Prostate gland (tissue), 2 donors: ENCODE measurements at regions not wholly inside any gene's neighbourhood (a gene's known extent, or its start where the extent isn't known, plus 50 kb on each side); places are given as distances from the start of the nearest gene placed in this dataset.

ENCODE experiments used
- DNase-seq: peaks from one replicate; pipeline ENCODE4 v3.0.0-alpha.2; 2019; ENCODE audit warnings: low spot score
- H3K27ac ChIP-seq, 2 donors: fragments of 200-600 bp; sonication (generic); 2 replicates each; pipeline ENCODE4 v1.5.1; 2017 to 2019
- H3K27me3 ChIP-seq: fragments of 200-600 bp; sonication (generic); replicated peaks from 2 replicates; pipeline ENCODE4 v1.5.1; 2019; ENCODE audit not compliant: insufficient read depth
- H3K36me3 ChIP-seq, 2 donors: fragments of 200-600 bp; sonication (generic); 1 replicate in 1 of 2; 2 replicates in 1 of 2; pipeline versions ENCODE4 v1.5.1 to v1.8.1; 2017 to 2019
- H3K4me1 ChIP-seq: fragments of 200-600 bp; sonication (generic); replicated peaks from 2 replicates; pipeline ENCODE4 v1.5.1; 2019
- H3K4me3 ChIP-seq, 2 donors: fragments of 200-600 bp; sonication (generic); 2 replicates each; pipeline ENCODE4 v1.5.1; 2017 to 2019
- H3K9me3 ChIP-seq: fragments of 200-600 bp; sonication (generic); 2 replicates; pipeline ENCODE4 v1.5.1; 2017
- POLR2A ChIP-seq: fragments of 450-650 bp; IDR thresholded peaks from one replicate; pipeline ENCODE4 v1.6.1; 2016; ENCODE audit warnings: antibody characterized with exemption, mild to moderate bottlenecking
- POLR2AphosphoS5 ChIP-seq: sonication (generic); formaldehyde crosslinking; IDR thresholded peaks from one replicate; pipeline ENCODE4 v1.6.1; 2017; ENCODE audit warnings: antibody characterized with exemption
- WGBS: methylation state at CpG from one replicate; pipeline ENCODE4 v1.1.5; 2018; 5-methylcytosine and 5-hydroxymethylcytosine counted together
- intact Hi-C: fragments of 100-400 bp; cut with DNase I; formaldehyde crosslinking; loops from one replicate; pipeline ENCODE4 v1.14.2; 2022
- TF ChIP-seq, protein P1 (sequence below), 4 experiments: fragments of 200-600 bp in 2 of 4; fragments of 450-650 bp in 2 of 4; sonication (generic) in 2 of 4; IDR thresholded peaks; 1 replicate in 3 of 4; 2 replicates in 1 of 4; pipeline ENCODE4 v1.5.1; 2016 to 2019; ENCODE audit warnings: antibody characterized with exemption in 4 of 4, mild to moderate bottlenecking in 2 of 4, moderate library complexity in 2 of 4

DNA sequence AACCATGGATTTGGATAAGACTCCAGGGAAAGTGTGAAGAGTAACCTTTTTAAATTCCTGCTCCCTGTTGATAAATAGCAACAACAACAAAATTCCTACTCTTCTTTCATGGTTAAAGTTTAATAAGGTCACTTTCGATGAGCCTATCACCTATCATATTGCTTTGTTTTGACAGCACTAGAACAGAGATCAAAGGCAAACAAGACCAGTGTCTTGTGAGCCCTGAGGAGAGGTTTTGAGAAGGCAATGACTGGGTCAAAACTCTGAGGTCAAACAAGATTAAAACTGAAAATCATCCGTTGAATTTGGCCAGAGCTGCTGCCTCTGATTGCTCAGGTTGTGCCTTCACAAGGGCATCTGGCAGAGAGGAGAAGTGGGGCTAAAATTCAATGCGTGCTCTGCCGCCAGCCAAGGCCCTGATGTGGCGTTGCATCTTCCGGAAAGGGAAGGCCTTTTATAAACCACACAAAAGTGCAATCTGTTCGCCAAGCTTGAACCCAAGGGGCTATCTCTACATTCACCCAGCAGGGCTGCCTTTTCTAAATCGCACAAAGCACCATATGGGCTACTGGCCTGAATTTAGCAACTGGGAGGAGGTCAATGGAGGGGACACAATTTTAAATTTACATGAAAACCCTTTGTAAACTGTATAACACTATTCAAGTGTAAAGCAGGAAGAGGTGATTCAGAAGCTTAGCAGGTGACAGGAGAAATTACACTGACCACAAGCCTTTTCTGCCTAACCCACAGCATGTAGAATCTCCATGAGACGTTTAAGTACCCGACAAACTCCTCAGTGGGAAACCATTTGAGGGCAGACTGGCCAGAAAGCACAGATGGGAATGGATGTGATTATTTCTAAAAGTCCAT, 140.8 kb downstream of the DAD1 start:
- no peaks in the 10 kb centered on the region for H3K9me3 ChIP-seq
- H3K4me1 ChIP-seq = no peaks in the 10 kb centered on the region
- no peak for DNase-seq
- H3K36me3 ChIP-seq = no peaks in the 10 kb centered on the region
- intact Hi-C loops = no loop called here
- H3K27me3 ChIP-seq = no peaks in the 10 kb centered on the region
- no peak for TF ChIP-seq POLR2A
- TF ChIP-seq, protein P1, sequence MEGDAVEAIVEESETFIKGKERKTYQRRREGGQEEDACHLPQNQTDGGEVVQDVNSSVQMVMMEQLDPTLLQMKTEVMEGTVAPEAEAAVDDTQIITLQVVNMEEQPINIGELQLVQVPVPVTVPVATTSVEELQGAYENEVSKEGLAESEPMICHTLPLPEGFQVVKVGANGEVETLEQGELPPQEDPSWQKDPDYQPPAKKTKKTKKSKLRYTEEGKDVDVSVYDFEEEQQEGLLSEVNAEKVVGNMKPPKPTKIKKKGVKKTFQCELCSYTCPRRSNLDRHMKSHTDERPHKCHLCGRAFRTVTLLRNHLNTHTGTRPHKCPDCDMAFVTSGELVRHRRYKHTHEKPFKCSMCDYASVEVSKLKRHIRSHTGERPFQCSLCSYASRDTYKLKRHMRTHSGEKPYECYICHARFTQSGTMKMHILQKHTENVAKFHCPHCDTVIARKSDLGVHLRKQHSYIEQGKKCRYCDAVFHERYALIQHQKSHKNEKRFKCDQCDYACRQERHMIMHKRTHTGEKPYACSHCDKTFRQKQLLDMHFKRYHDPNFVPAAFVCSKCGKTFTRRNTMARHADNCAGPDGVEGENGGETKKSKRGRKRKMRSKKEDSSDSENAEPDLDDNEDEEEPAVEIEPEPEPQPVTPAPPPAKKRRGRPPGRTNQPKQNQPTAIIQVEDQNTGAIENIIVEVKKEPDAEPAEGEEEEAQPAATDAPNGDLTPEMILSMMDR (IDR thresholded peaks at IDR 0.05) = no peak
- TF ChIP-seq POLR2AphosphoS5 = no peak
- H3K27ac ChIP-seq = no peak overlapping the region
- 84% methylated on average over 10 of the region's 10 CpGs for WGBS
- H3K4me3 ChIP-seq = no peak overlapping the region

GRCh38 chr14:22438742-22439141, 150.3 kb downstream of the DAD1 start:
- intact Hi-C loops = no loop called here
- 79% methylated on average over 3 of the region's 3 CpGs for WGBS
- no peak for DNase-seq
- H3K36me3 ChIP-seq = no peaks in the 10 kb centered on the region
- no peaks in the 10 kb centered on the region for H3K27me3 ChIP-seq
- H3K4me1 ChIP-seq = no peaks in the 10 kb centered on the region
- H3K27ac ChIP-seq = no peak overlapping the region
- TF ChIP-seq, protein P1 (IDR thresholded peaks at IDR 0.05) = no peak
- TF ChIP-seq POLR2A (no peak), POLR2AphosphoS5 (no peak)
- H3K9me3 ChIP-seq = no peaks in the 10 kb centered on the region
- H3K4me3 ChIP-seq = no peak overlapping the region

GRCh38 chr14:22434901-22435550, 154.0 kb downstream of the DAD1 start:
- Histone ChIP-seq H3K36me3 (no peaks in the 10 kb centered on the region), H3K9me3 (no peaks in the 10 kb centered on the region), H3K27ac (no peak overlapping the region), H3K4me1 (no peaks in the 10 kb centered on the region), H3K4me3 (no peak overlapping the region), H3K27me3 (no peaks in the 10 kb centered on the region)
- DNase-seq = no peak
- intact Hi-C loops = no loop called here
- TF ChIP-seq POLR2AphosphoS5 (no peak), POLR2A (no peak)
- TF ChIP-seq, protein P1 (IDR thresholded peaks at IDR 0.05) = no peak
- WGBS = 88% methylated on average over 6 of the region's 6 CpGs

- 84% methylated on average over 4 of the region's 4 CpGs for WGBS
- H3K27me3 ChIP-seq = no peaks in the 10 kb centered on the region
- TF ChIP-seq POLR2AphosphoS5 (no peak), POLR2A (no peak)
- TF ChIP-seq, protein P1 (IDR thresholded peaks at IDR 0.05) = no peak
- H3K27ac ChIP-seq = no peak overlapping the region
- intact Hi-C loops = no loop called here
- no peak overlapping the region for H3K4me3 ChIP-seq
- DNase-seq = no peak
- H3K9me3 ChIP-seq = no peaks in the 10 kb centered on the region
- H3K36me3 ChIP-seq = no peaks in the 10 kb centered on the region
- H3K4me1 ChIP-seq = no peaks in the 10 kb centered on the region
Measured at GRCh38 chr14:22434030-22434429, 155.0 kb downstream of the DAD1 start.

DNA sequence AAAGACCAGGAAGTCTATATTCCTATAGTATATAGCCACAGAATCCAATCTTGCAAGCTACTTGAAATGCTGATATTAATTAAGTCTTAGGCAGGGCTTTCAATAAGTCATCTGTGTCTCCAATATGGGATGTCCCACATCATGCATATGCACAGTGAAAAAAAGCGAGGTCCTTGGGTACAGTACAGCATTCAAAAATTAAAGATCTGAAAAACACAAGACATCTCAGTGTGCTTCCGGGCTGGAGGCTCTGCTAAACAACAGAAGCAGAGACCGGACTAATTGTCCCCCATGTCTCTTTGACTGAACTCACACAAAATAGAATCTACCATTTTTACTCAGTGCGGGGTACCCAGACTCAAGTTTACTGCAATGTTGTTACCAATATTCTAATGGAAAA, 156.0 kb downstream of the DAD1 start:
- no peaks in the 10 kb centered on the region for H3K9me3 ChIP-seq
- H3K27ac ChIP-seq = no peak overlapping the region
- no peaks in the 10 kb centered on the region for H3K4me1 ChIP-seq
- TF ChIP-seq, protein P1 (IDR thresholded peaks at IDR 0.05) = no peak
- TF ChIP-seq POLR2AphosphoS5 (no peak), POLR2A (no peak)
- H3K27me3 ChIP-seq = no peaks in the 10 kb centered on the region
- no peak for DNase-seq
- WGBS = 66% methylated on average over 4 of the region's 4 CpGs
- H3K36me3 ChIP-seq = no peaks in the 10 kb centered on the region
- no peak overlapping the region for H3K4me3 ChIP-seq
- intact Hi-C loops = no loop called here
